WI38 (cell line): ENCODE measurements at regions not wholly inside any gene's neighbourhood (a gene's known extent, or its start where the extent isn't known, plus 50 kb on each side); places are given as distances from the start of the nearest gene placed in this dataset.

ENCODE experiments used
- H3K4me3 ChIP-seq: 2 replicates; pipeline ENCODE4 v1.5.1; 2011; ENCODE audit warnings: low read depth, mild to moderate bottlenecking, control low read depth, low read length
- TF ChIP-seq, protein P1 (sequence below): IDR thresholded peaks from 2 replicates; pipeline ENCODE4 v1.5.1; 2012; ENCODE audit warnings: low read depth, mild to moderate bottlenecking, control low read depth, low read length

DNA sequence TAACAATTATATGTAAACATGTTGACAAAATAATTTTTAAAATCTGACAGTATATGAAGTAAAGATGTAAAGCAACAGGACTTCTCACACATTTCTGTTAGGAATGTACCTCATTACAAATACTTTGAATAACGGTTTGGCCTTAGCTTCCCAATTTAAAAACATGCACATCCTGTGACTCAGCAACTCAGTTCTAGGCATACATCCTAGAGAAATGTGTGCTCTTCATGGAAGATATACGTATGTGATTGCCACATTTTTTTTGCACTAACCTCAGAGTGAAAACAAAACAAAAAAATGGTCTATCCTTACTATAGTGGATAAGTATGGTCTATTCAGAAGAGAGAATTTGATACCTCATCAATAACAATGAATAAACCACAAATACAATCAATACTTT is 314.6 kb downstream of the LIG4 start:
- TF ChIP-seq, protein P1, sequence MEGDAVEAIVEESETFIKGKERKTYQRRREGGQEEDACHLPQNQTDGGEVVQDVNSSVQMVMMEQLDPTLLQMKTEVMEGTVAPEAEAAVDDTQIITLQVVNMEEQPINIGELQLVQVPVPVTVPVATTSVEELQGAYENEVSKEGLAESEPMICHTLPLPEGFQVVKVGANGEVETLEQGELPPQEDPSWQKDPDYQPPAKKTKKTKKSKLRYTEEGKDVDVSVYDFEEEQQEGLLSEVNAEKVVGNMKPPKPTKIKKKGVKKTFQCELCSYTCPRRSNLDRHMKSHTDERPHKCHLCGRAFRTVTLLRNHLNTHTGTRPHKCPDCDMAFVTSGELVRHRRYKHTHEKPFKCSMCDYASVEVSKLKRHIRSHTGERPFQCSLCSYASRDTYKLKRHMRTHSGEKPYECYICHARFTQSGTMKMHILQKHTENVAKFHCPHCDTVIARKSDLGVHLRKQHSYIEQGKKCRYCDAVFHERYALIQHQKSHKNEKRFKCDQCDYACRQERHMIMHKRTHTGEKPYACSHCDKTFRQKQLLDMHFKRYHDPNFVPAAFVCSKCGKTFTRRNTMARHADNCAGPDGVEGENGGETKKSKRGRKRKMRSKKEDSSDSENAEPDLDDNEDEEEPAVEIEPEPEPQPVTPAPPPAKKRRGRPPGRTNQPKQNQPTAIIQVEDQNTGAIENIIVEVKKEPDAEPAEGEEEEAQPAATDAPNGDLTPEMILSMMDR = no peak
- H3K4me3 ChIP-seq = no peak overlapping the region

DNA sequence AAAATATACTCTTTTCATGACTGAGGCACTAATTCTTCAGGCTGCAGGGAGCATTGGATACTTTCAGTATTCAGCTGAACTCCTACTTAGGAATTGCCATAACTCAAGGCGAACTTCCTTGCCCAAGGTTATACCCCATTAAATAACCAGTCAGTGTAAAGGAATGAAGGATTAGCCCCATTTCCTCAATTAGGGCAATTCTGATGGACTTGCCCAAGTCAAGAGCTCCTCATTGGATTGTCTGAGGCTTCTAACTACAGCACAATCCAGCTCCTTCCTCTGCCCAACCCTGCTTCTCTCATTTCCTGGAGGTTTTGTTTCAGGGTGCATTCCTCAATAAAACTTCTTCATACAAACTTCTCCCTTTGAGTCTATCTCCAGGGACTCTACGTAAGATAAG is 329.2 kb downstream of the LIG4 start:
- TF ChIP-seq, protein P1 = no peak
- H3K4me3 ChIP-seq = no peak overlapping the region

DNA sequence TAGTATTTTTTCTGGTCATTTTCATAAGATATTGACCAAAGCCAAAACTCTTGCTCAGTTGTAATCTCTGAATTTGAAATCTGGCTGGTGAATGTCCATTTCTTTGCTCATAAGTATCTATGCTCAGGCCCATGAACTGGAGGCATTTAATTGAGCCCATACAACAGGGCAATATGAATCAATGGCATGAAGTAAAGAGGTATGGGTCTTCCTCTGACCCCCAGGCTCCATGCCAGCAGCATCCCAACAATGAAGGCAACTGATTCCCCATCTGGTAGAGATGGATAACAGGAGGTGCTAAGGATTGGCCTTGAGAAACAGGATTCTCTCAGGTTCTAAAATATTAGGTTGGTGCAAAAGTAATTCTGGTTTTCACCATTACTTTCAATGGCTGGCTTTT is 330.8 kb downstream of the LIG4 start:
- TF ChIP-seq, protein P1 = no peak
- no peak overlapping the region for H3K4me3 ChIP-seq

DNA sequence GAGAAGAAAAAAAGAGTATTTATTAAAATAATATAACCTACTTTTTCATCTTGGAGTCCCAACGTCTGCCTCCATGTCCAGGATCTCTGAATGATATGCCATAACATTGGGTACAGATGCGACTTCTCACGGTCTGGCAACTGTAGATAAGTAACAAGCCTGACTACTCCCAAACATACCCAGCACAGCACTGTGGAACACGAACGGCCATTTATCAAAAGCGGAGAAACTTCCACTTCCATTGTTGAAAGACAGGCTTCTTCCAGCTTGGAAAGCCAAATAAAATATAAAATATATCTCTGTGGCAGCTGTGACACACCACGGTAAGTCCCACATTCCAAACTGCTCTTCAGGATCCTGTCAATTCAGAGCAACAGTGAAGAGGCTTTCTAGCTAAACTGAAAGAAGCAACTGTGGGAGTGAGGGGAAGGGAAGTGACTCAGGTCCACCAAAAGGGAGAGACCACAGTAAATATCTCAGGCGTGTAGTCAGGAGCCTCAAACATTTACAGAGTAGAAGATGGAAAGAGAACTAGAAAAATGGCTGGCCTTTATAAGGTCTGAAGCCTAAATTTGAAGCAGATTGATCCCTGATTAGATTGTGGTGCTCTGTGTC is 331.7 kb downstream of the LIG4 start:
- TF ChIP-seq, protein P1 = no peak
- peak overlapping the region; percentile 55 for H3K4me3 ChIP-seq

DNA sequence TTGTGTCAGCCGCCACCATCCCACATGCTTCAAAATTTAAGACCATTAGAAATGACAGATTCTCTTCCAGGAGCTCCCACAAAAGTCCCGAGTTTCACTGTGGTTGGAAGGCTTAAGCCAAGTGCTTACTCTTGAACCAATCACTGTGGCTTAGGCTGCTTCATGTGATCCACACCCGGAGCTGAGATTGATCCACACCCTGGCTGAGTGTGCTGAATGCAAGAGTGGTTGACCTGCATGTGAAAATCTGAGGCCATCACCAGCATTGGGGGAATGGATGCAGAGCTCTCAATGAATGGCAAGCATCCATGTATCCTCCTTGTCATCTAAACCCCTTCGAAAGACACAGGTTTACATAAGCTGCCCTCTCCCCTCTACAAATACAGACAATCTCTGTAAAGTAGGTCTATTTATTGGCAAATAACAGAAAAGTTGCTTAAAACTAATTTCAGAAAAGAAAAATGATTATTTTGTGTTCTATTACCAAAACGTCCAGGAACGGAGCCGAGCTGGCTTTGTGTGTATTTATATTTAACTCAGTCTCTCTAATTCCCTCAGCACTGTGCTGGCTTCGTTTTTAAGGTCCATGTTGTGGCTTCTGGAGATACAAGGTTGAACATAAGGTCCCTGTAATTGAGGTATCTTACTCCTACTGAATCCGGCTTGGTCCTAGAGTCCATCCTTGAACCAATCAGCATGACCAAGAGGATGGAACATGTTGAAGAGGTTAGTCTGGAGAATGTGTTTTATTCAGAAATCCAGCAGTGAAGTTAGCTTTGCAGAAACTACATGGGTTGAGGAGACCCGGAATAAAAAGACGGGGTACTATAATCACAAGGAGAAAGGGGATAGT is 332.4 kb downstream of the LIG4 start:
- H3K4me3 ChIP-seq = peak overlapping the region; percentile 55
- TF ChIP-seq, protein P1 = no peak

DNA sequence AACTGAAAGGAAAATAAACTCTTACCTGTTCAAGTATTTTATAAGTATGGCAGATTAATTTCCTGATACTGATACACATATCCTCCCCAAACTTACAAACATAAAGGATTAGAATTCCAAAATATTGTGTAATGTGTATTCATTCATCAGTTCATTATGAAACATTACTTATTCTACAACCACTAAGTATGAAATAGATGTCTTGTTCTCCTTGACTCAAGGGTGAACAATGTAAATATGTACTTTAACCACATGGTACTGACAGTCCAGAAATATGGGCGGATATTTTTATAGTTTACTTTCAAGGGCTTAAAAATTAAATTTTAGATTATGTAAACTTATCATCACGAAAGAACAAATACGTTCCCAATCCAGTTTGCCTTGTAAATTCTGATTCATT is 334.0 kb downstream of the LIG4 start:
- H3K4me3 ChIP-seq = peak overlapping the region; percentile 55
- TF ChIP-seq, protein P1 = no peak

DNA sequence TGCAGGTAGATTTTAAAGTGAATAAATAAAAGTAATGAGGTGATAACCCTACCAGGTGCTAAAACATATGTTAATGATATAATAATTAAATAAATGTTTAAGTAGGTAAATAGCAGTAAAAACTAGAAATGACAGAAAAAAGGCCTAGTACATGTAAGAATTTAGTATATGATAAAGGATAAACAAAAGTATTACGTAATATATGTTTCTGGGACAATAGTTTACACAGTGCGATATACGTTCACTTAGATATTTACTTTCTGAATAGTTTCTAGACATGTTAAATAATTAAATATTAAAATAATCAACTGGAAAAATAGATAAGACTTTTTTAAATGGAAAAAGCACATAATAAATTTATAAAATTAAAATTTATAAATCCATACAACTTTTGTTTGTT is 340.9 kb downstream of the LIG4 start:
- TF ChIP-seq, protein P1 = no peak
- H3K4me3 ChIP-seq = no peak overlapping the region
